ENCODE measurements at regions not wholly inside any gene's neighbourhood (a gene's known extent, or its start where the extent isn't known, plus 50 kb on each side); places are given as distances from the start of the nearest gene placed in this dataset.

DNA sequence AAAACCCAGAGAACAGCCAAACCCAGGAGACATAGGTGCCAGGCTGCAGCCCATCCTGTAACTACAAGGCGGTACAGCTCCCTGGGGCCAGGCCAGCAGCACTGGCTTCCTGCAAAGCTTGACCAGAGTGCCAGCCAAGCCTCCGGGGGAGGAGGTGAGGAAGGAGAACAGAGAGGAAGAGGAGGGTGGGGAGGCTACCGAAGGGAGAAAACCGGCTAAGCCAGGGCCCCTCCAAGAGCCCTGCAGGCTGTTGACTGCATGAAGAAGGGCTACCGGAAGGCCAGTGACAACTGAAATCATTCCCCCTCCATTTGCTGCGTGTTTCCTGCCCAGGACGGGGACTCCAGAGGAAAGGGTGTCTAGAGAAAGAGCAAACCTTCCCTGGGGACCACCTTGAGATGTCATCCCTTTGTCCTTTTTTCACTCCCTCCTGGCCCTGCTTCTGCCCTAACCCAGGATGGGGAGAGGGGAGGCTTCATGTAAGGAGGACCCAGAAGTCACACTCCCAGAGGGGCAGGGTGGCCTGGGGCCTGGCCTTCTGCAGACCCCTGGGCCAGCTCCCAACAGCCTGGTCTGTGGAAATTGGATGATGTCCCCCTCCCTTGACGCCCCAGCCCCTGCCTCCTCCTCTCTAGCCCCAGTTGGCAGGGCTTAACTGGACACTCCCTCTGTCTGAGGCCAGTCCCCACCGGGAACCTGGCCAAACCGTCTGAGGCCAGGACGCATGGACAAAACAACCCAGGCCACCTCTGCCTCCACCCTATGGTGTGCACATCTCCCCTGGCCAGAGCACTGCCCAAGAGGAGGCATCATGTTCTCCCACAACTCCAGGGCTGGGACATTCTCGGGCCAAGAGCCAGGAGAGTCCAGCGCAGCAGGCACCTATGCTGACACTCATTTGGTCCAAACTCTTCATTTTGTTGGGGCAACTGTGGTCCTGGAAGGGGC, 207.8 kb downstream of the CYP26B1 start:
- Histone ChIP-seq H3K9me2 (ENCODE audit: insufficient read depth, low read length) (no peaks in the 10 kb centered on the region), H2AFZ (ENCODE audit: low read depth, low read length) (no peak overlapping the region), H4K20me1 (ENCODE audit: insufficient read depth) (no peaks in the 10 kb centered on the region), H3K4me2 (ENCODE audit: low read length) (no peak overlapping the region), H3K79me2 (replicated peaks; ENCODE audit: insufficient read depth, low read length) (no peaks in the 10 kb centered on the region), H3K27ac (ENCODE audit: low read length) (no peak overlapping the region), H3K9ac (ENCODE audit: low read length) (no peak overlapping the region), H3K27me3 (ENCODE audit: insufficient read depth, low read depth, low read length) (no peaks in the 10 kb centered on the region), H3K36me3 (ENCODE audit: insufficient read depth, low read length) (no peaks in the 10 kb centered on the region), H3K4me3 (ENCODE audit: low read length) (no peak overlapping the region), H3K9me3 (ENCODE audit: low read length) (no peaks in the 10 kb centered on the region), H3F3A (ENCODE audit: insufficient read depth, low read length, poor library complexity, severe bottlenecking) (no peaks in the 10 kb centered on the region)
- TF ChIP-seq POLR2AphosphoS5 (IDR thresholded peaks at IDR 0.05), result no peak
- TF ChIP-seq SMC3 (conservative IDR thresholded peaks at IDR 0.05; ENCODE audit: poor library complexity), result no peak
- TF ChIP-seq TAF1 (IDR thresholded peaks at IDR 0.05; ENCODE audit: low read depth), result no peak
- TF ChIP-seq EZH2 (IDR thresholded peaks at IDR 0.05; ENCODE audit: borderline replicate concordance, insufficient read depth, low read length, poor library complexity, severe bottlenecking), result no peak
- no peak for TF ChIP-seq REST (IDR thresholded peaks at IDR 0.05; ENCODE audit: borderline replicate concordance)

DNA sequence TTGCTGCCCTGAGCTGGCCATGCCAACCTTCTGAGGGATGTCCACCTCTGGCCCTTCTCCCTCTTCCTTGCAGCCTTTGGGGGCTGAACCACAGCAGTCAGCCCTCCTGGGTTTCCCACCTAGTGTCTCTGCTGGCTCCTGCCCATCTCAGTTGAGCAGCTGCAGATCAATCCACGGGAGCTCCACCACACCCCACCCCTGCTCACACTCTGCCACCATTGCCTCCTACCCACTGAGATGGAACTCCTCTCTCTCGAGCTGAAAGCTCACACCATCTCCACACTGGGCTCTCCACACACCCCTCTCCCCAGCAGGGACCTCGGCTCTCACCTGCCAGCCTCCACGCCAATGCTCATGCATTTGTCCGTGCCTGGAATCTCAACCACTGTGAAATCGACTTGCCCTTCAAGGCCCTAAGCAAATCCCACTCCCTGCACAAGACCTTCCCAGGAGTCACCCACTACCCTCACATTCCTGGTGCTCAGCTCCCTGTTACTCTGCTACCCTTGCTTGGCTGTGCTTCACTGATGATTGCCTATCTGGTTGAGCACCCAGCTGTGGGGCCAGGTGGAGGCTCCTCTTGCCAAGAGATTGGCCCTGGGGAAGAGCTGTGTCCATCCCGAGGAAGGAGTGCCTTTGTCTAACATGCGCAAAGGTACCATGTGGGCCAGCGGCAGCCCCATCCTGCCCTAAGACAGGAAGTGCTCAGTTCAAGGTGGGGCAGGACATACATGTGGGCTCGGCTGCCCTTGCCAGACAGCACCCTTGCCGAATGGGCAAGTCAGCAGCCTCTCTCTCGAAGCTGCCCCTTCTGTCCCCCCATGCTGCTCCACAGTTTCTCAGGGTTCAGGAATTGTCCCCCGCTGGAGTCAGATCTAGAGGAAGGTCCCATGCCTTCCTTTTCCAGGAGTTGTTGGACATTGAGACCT, 208.7 kb downstream of the CYP26B1 start:
- Histone ChIP-seq H3K4me3 (ENCODE audit: low read length) (no peak overlapping the region), H3K27ac (ENCODE audit: low read length) (no peak overlapping the region), H3K4me2 (ENCODE audit: low read length) (no peak overlapping the region), H3F3A (ENCODE audit: insufficient read depth, low read length, poor library complexity, severe bottlenecking) (no peaks in the 10 kb centered on the region), H3K27me3 (ENCODE audit: insufficient read depth, low read depth, low read length) (no peaks in the 10 kb centered on the region), H3K9me2 (ENCODE audit: insufficient read depth, low read length) (no peaks in the 10 kb centered on the region), H3K36me3 (ENCODE audit: insufficient read depth, low read length) (no peaks in the 10 kb centered on the region), H4K20me1 (ENCODE audit: insufficient read depth) (no peaks in the 10 kb centered on the region), H2AFZ (ENCODE audit: low read depth, low read length) (no peak overlapping the region), H3K79me2 (replicated peaks; ENCODE audit: insufficient read depth, low read length) (no peaks in the 10 kb centered on the region), H3K9ac (ENCODE audit: low read length) (no peak overlapping the region), H3K9me3 (ENCODE audit: low read length) (no peaks in the 10 kb centered on the region)
- TF ChIP-seq EP300 (conservative IDR thresholded peaks at IDR 0.05; ENCODE audit: poor library complexity, severe bottlenecking), result no peak
- TF ChIP-seq CTCF (IDR thresholded peaks at IDR 0.05; ENCODE audit: poor library complexity, severe bottlenecking), result no peak
- no peak for TF ChIP-seq TAF1 (IDR thresholded peaks at IDR 0.05; ENCODE audit: low read depth)
- TF ChIP-seq SMC3 (conservative IDR thresholded peaks at IDR 0.05; ENCODE audit: poor library complexity), result no peak
- no peak for TF ChIP-seq MXI1 (conservative IDR thresholded peaks at IDR 0.05; ENCODE audit: poor library complexity, severe bottlenecking)
- no peak for TF ChIP-seq RAD21 (conservative IDR thresholded peaks at IDR 0.05)
- no peak for TF ChIP-seq REST (IDR thresholded peaks at IDR 0.05; ENCODE audit: borderline replicate concordance)
- TF ChIP-seq POLR2AphosphoS5 (IDR thresholded peaks at IDR 0.05), result no peak

Data from neural cell (in vitro differentiated cells).